D721Med (cell line): ENCODE measurements at regions not wholly inside any gene's neighbourhood (a gene's known extent, or its start where the extent isn't known, plus 50 kb on each side); places are given as distances from the start of the nearest gene placed in this dataset.

Experiments
- DNase-seq: peaks from one replicate; pipeline ENCODE4 v3.0.0; 2011; ENCODE audit warnings: low spot score; ENCODE audit not compliant: insufficient read length
- FAIRE-seq: peaks from 2 replicates; lab custom pipeline; 2011; peaks lifted over from hg19 to GRCh38; lab: Jason Lieb, UNC
- TF ChIP-seq, protein P1 (sequence below): IDR thresholded peaks from 2 replicates; pipeline ENCODE4 v1.5.1; 2012; ENCODE audit warnings: mild to moderate bottlenecking, control low read depth; ENCODE audit not compliant: insufficient read depth; ENCODE audit errors: missing control alignments

DNA sequence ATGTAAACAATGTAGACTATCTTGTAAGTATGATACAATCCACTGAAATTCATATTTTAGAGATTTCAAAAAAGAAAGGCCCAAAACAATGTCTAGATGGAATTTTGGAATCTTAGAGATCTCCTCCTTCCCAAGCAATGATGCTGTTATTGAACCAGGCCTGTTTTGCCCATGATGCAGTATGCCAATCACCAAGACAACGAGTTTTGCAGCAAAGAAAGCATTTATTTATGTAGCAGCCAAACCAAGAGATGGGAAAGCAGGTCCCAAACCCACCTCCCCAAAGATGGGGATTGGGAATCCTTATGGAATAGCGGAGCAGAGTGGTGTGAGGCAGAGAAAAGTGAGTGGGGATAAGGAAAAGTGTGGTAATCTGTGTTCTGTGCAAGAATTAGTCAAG lies 197.8 kb upstream of the NT5E start:
- DNase-seq (no peak), FAIRE-seq (no peak)
- TF ChIP-seq, protein P1, sequence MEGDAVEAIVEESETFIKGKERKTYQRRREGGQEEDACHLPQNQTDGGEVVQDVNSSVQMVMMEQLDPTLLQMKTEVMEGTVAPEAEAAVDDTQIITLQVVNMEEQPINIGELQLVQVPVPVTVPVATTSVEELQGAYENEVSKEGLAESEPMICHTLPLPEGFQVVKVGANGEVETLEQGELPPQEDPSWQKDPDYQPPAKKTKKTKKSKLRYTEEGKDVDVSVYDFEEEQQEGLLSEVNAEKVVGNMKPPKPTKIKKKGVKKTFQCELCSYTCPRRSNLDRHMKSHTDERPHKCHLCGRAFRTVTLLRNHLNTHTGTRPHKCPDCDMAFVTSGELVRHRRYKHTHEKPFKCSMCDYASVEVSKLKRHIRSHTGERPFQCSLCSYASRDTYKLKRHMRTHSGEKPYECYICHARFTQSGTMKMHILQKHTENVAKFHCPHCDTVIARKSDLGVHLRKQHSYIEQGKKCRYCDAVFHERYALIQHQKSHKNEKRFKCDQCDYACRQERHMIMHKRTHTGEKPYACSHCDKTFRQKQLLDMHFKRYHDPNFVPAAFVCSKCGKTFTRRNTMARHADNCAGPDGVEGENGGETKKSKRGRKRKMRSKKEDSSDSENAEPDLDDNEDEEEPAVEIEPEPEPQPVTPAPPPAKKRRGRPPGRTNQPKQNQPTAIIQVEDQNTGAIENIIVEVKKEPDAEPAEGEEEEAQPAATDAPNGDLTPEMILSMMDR: no peak

DNA sequence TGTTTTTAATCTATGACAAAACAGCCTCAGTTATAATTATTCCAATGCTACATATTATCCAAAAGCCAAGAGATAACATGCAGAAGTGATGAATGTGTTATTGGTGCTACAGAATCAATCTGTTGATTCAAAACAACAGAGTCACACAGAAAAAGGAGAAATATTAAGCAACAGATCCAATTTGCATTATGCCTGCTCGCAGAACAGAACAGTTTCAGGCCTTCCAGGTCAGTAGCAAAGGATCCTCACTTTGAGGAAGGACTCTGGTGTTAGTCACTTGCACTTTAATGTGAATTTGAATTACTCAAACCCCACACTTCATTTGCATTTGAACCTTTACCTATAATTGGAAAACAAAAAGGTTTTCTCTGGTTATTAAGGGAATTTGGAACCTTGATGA lies 198.6 kb upstream of the NT5E start:
- FAIRE-seq (no peak), DNase-seq (no peak)
- TF ChIP-seq, protein P1: no peak

DNA sequence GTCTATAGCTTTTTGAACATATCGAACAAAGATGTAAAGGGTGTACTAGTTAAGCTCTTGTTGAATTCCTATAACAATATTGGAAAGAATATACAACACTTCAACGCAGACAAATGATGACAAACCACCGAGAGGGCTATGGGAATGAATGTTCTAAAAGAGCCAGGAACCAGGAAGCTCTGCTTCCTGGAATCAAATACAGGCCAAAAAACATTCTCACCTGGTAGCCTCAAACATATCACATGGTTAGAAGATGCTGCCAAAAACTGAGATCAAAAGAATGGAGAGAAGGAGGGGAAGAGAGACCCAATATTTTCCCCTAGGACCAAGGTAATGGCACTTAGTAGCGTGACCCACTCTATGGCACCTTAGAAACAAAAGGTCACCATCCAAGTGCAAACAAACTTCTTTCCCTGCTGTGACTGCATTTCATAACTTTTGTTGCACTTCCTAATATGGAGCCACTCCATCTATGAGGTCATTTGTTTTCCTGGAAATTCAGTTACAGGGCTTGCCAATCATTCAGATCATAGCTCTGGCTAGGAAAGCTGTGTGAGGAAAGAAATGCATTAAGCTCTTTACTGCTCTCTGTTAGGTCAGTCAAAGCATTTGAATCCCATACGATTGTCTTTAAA lies 199.2 kb upstream of the NT5E start:
- TF ChIP-seq, protein P1: no peak
- DNase-seq (no peak), FAIRE-seq (no peak)

DNA sequence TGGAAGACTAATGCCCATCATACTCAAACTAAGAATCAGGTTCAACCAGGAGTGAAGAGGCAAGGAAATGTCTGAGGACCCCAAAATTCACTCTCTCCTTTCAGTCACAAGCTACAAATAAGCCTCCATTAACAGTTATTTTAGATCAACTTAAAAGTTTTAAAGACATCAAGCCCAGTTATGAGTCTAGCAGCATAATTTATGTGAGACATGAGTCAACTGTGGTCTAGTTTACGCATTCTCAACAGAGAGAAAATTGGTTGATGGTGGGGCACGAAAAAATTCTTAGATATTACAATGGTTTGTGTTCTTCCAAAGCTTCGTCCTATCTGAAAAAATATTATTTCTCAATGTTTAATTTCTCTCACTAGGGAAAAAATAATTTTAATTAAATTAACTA lies 204.9 kb upstream of the NT5E start:
- FAIRE-seq: no peak
- TF ChIP-seq, protein P1: no peak

DNA sequence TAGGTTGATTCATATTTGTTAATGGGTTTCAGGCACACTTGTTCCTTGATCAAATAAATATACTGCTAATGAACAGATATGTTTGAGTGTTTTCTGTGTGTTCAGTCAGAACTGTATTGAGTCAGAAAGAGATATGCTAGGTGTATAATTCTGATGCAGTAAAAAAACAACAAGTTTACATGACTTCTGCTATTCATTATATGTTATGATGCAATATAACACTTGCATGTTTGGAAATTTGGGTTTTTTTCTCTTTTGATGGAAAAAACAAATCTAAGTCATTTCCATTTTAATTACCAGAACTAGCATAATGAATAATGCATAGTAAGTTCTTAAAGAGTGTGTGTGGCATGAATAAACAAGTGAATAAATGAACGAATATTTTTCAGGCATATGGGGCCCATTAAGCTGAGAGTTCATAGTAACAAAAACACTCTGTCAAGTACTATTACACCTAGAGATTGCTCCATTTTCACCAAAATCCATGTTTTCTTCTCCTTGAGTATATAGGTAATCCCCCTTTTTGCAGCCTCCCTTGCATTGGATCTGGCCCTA lies 208.3 kb upstream of the NT5E start:
- no peak for FAIRE-seq
- TF ChIP-seq, protein P1: no peak

More for the DNA sequence above, 204.9 kb upstream of the NT5E start:
- DNase-seq: no peak

DNA sequence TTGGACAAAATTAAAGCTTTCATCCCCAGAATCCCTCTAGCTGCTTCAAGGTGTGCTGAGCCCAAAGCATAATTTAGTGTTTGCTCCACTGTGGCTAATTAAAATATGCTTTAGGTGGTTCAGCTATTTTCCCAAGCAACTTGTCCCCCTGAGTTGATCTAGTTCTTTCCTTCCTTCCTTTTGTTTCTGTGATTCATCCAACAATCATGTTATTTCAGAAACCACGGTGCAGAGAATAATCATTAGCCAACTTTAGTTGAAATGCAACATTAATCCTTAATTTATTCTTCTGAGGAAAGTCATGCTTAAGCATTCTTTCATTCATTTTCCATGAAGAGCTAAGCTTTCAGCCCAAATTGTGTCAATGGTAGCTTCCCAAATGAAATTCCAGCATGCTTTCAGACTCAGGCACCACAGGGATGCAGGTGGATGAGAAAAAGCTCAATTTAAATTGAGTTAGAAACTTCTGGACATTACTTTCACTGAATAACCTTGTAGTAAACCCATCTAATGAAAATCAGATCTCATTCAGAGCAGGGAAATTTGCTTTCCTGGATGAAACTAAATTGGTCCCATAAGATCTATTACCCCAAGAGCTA lies 209.0 kb upstream of the NT5E start:
- DNase-seq (no peak), FAIRE-seq (no peak)
- TF ChIP-seq, protein P1: no peak

More for the DNA sequence above, 208.3 kb upstream of the NT5E start:
- DNase-seq: no peak

DNA sequence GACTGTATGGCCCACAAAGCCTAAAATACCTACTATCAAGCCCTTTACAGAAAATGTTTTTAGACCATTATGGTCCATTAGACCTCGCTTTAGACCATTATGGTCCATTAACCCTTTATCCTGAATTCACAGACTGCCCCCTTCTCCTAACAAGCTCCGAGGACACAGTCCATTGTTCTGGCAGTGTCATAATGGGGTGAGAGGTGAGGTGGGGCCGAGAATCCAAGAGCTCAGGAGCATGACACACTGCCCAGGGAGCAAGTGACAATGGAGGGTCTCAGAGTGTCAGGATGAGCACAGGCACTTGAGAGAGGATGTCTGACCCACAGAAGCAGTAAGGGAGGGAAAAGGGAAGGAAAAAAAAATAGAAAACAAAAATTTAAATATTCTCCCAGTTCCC lies 212.4 kb upstream of the NT5E start:
- DNase-seq (no peak), FAIRE-seq (no peak)
- TF ChIP-seq, protein P1: no peak
